Panc1 (cell line): ENCODE measurements at regions not wholly inside any gene's neighbourhood (a gene's known extent, or its start where the extent isn't known, plus 50 kb on each side); places are given as distances from the start of the nearest gene placed in this dataset.

Experiments used
- ATAC-seq: fragments of 200-7000 bp; cut with Tn5 transposase; 2 replicates; pipeline ENCODE4 v1.9.1; 2020; ENCODE audit warnings: mild to moderate bottlenecking, moderate library complexity
- BruUV-seq: library from RNA; stranded (reverse); fragments of 400-500 nt; replicated peaks from 2 replicates; lab custom pipeline; 2021; lab: Mats Ljungman, UMichigan
- CTCF ChIA-PET: fragments of 300-600 bp; sonication (Branson Sonifier 250); formaldehyde crosslinking; loops from one replicate; lab custom pipeline; 2022; ENCODE audit warnings: antibody characterized with exemption; lab: Charles Lee
- POLR2A ChIA-PET: fragments of 300-600 bp; sonication (Branson Sonifier 250); formaldehyde crosslinking; loops from one replicate; lab custom pipeline; 2022; ENCODE audit warnings: antibody characterized with exemption; lab: Charles Lee
- DNase-seq: peaks from one replicate; pipeline ENCODE4 v3.0.0-alpha.2; 2010; ENCODE audit warnings: low read depth, low spot score
- H3K27ac ChIP-seq: 2 replicates; pipeline ENCODE4 v1.5.1; 2011; ENCODE audit warnings: mild to moderate bottlenecking, low read length, inconsistent platforms
- H3K27me3 ChIP-seq: fragments of 200-500 bp; sonication (Bioruptor generic); 2 replicates; pipeline ENCODE4 v1.6.0; 2014; ENCODE audit warnings: low read length, inconsistent platforms; ENCODE audit not compliant: control insufficient read depth, insufficient read depth
- H3K36me3 ChIP-seq: fragments of 200-500 bp; sonication (Bioruptor generic); 2 replicates; pipeline ENCODE4 v1.5.1; 2014; ENCODE audit warnings: inconsistent platforms, mild to moderate bottlenecking, low read length, moderate library complexity; ENCODE audit not compliant: control insufficient read depth, insufficient read depth
- H3K4me1 ChIP-seq: 2 replicates; pipeline ENCODE4 v1.5.1; 2011; ENCODE audit warnings: inconsistent platforms, mild to moderate bottlenecking, low read length, moderate library complexity; ENCODE audit not compliant: control insufficient read depth, insufficient read depth
- H3K4me3 ChIP-seq, 2 experiments: 2 replicates each; pipeline ENCODE4 v1.5.1; 2011 to 2012; ENCODE audit warnings: low read depth in 2 of 2, low read length in 2 of 2, mild to moderate bottlenecking in 2 of 2, inconsistent platforms in 1 of 2, moderate library complexity in 1 of 2
- H3K9me3 ChIP-seq: fragments of 200-500 bp; sonication (Bioruptor generic); 2 replicates; pipeline ENCODE4 v1.5.1; 2014; ENCODE audit warnings: low read depth, mild to moderate bottlenecking, inconsistent platforms, low read length, moderate library complexity; ENCODE audit not compliant: control insufficient read depth, insufficient read depth
- POLR2AphosphoS5 ChIP-seq: IDR thresholded peaks from 2 replicates; pipeline ENCODE4 v1.6.1; 2012; ENCODE audit warnings: mild to moderate bottlenecking, low read depth, low read length, moderate library complexity
- SIN3A ChIP-seq: IDR thresholded peaks from 2 replicates; pipeline ENCODE4 v1.6.1; 2012; ENCODE audit warnings: low read depth, mild to moderate bottlenecking, low read length, moderate library complexity, borderline replicate concordance; ENCODE audit not compliant: insufficient read depth
- TCF7L2 ChIP-seq: IDR thresholded peaks from 2 replicates; pipeline ENCODE4 v1.6.1; 2011; ENCODE audit warnings: mild to moderate bottlenecking, low read depth, low read length, inconsistent platforms
- in situ Hi-C: cut with HindIII; loops from 2 replicates; pipeline ENCODE4 v1.10.0; 2016; ENCODE audit warnings: low sequenced_read_pairs, low pct_unique_long_range_greater_than_20kb
- intact Hi-C: fragments of 100-400 bp; cut with micrococcal nuclease; formaldehyde crosslinking; loops from one replicate; pipeline ENCODE4 v1.10.0; 2022; ENCODE audit not compliant: unreplicated experiment
- TF ChIP-seq, protein P1 (sequence below), 2 experiments: IDR thresholded peaks; 2 replicates each; pipeline ENCODE4 v1.6.1; 2011 to 2012; ENCODE audit warnings: low read depth in 2 of 2, control low read depth in 1 of 2, low read length in 1 of 2, mild to moderate bottlenecking in 1 of 2, moderate library complexity in 1 of 2; ENCODE audit not compliant: insufficient read depth in 1 of 2
- TF ChIP-seq, protein P2 (sequence below): fragments of 450-650 bp; IDR thresholded peaks from 2 replicates; pipeline ENCODE4 v1.5.1; 2017; ENCODE audit warnings: mild to moderate bottlenecking

GRCh38 chr10:58980826-58981415 lies 195.5 kb upstream of the PHYHIPL start:
- Histone ChIP-seq H3K27me3 (no peaks in the 10 kb centered on the region), H3K4me1 (no peaks in the 10 kb centered on the region), H3K9me3 (no peaks in the 10 kb centered on the region), H3K27ac (no peak overlapping the region), H3K4me3 (no peak overlapping the region), H3K36me3 (no peaks in the 10 kb centered on the region)
- in situ Hi-C loops (no loop called here), intact Hi-C loops (no loop called here)
- POLR2A ChIA-PET: no interaction called here
- BruUV-seq: no TSS peak
- ATAC-seq (no peak), DNase-seq (no peak)
- TF ChIP-seq SIN3A (no peak), POLR2AphosphoS5 (no peak), TCF7L2 (no peak)
- TF ChIP-seq, protein P1, sequence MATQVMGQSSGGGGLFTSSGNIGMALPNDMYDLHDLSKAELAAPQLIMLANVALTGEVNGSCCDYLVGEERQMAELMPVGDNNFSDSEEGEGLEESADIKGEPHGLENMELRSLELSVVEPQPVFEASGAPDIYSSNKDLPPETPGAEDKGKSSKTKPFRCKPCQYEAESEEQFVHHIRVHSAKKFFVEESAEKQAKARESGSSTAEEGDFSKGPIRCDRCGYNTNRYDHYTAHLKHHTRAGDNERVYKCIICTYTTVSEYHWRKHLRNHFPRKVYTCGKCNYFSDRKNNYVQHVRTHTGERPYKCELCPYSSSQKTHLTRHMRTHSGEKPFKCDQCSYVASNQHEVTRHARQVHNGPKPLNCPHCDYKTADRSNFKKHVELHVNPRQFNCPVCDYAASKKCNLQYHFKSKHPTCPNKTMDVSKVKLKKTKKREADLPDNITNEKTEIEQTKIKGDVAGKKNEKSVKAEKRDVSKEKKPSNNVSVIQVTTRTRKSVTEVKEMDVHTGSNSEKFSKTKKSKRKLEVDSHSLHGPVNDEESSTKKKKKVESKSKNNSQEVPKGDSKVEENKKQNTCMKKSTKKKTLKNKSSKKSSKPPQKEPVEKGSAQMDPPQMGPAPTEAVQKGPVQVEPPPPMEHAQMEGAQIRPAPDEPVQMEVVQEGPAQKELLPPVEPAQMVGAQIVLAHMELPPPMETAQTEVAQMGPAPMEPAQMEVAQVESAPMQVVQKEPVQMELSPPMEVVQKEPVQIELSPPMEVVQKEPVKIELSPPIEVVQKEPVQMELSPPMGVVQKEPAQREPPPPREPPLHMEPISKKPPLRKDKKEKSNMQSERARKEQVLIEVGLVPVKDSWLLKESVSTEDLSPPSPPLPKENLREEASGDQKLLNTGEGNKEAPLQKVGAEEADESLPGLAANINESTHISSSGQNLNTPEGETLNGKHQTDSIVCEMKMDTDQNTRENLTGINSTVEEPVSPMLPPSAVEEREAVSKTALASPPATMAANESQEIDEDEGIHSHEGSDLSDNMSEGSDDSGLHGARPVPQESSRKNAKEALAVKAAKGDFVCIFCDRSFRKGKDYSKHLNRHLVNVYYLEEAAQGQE (IDR thresholded peaks at IDR 0.05; ENCODE audit: insufficient read depth in 1 of 2, low read depth in 2 of 2, low read length in 1 of 2): no peak
- TF ChIP-seq, protein P2, sequence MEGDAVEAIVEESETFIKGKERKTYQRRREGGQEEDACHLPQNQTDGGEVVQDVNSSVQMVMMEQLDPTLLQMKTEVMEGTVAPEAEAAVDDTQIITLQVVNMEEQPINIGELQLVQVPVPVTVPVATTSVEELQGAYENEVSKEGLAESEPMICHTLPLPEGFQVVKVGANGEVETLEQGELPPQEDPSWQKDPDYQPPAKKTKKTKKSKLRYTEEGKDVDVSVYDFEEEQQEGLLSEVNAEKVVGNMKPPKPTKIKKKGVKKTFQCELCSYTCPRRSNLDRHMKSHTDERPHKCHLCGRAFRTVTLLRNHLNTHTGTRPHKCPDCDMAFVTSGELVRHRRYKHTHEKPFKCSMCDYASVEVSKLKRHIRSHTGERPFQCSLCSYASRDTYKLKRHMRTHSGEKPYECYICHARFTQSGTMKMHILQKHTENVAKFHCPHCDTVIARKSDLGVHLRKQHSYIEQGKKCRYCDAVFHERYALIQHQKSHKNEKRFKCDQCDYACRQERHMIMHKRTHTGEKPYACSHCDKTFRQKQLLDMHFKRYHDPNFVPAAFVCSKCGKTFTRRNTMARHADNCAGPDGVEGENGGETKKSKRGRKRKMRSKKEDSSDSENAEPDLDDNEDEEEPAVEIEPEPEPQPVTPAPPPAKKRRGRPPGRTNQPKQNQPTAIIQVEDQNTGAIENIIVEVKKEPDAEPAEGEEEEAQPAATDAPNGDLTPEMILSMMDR: no peak
- CTCF ChIA-PET: no interaction called here

DNA sequence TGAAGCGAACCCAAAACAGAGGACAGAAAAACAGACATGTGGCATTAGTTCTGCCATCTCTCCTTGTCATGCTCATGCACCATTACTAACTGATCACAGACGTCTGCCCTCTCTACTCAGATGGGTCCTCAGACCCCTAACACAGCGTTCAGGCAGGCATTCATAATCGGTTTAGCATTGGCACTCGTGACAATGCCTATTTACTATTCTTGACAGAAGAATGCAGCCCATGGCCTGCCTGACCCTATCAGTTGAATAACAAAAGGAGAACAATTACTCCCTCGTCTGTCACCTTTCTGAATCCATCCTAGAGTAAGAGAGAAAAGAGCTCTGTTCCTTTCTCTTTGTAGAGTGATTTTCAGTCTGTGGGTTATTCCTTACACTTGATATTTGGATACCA lies 194.6 kb upstream of the PHYHIPL start:
- H3K27ac ChIP-seq: no peak overlapping the region
- CTCF ChIA-PET: interaction anchor here (0.6 kb wide), 1 partner anchor 1673 kb away, joined by 4 read pairs; no protein-coding TSS in a partner anchor
- no peak for ATAC-seq
- TF ChIP-seq POLR2AphosphoS5: no peak
- TF ChIP-seq, protein P2: no peak
- TF ChIP-seq, protein P1 (IDR thresholded peaks at IDR 0.05; ENCODE audit: insufficient read depth in 1 of 2, low read depth in 2 of 2, low read length in 1 of 2): no peak
- no peak for TF ChIP-seq TCF7L2
- TF ChIP-seq SIN3A: no peak
- no peaks in the 10 kb centered on the region for H3K4me1 ChIP-seq
- DNase-seq: no peak
- BruUV-seq: no TSS peak
- no peaks in the 10 kb centered on the region for H3K9me3 ChIP-seq
- H3K36me3 ChIP-seq: no peaks in the 10 kb centered on the region
- POLR2A ChIA-PET: no interaction called here
- in situ Hi-C loops: no loop called here
- H3K27me3 ChIP-seq: no peaks in the 10 kb centered on the region
- H3K4me3 ChIP-seq: no peak overlapping the region
- intact Hi-C loops: no loop called here
